ENCODE measurements at regions not wholly inside any gene's neighbourhood (a gene's known extent, or its start where the extent isn't known, plus 50 kb on each side); places are given as distances from the start of the nearest gene placed in this dataset.

- no peaks in the 10 kb centered on the region for H3K79me2 ChIP-seq (ENCODE audit: control insufficient read depth, insufficient read depth, low read length)
- FAIRE-seq (no peak), DNase-seq (ENCODE audit: low read depth, low spot score) (no peak)
- H3K9me1 ChIP-seq (replicated peaks; ENCODE audit: control insufficient read depth, extremely low read depth, insufficient read depth, low read length) = no peaks in the 10 kb centered on the region
- H3K4me2 ChIP-seq (ENCODE audit: insufficient read depth, low read length) = no peak overlapping the region
- no peaks in the 10 kb centered on the region for H3K27me3 ChIP-seq (ENCODE audit: control insufficient read depth in 2 of 2, insufficient read depth in 2 of 2, low read length in 2 of 2)
- no peaks in the 10 kb centered on the region for H4K20me1 ChIP-seq (replicated peaks; ENCODE audit: control insufficient read depth, extremely low read depth, insufficient read depth, low read length)
- dilution Hi-C loops (cut with MboI; ENCODE audit: extremely low pct_ligation_motif_present, low sequenced_read_pairs) (no loop called here), intact Hi-C loops (cut with micrococcal nuclease) (no loop called here)
- H3K27ac ChIP-seq (ENCODE audit: insufficient read depth, low read depth, low read length) = no peak overlapping the region
- ChIA-PET CTCF (no interaction called here), POLR2A (no interaction called here)
- no peaks in the 10 kb centered on the region for H3K4me1 ChIP-seq (ENCODE audit: control insufficient read depth, extremely low read depth, insufficient read depth, low read length)
- no peak overlapping the region for H3K9ac ChIP-seq (replicated peaks; ENCODE audit: extremely low read depth, insufficient read depth, low read length)
- no peak overlapping the region for H3K4me3 ChIP-seq (replicated peaks in 1 of 3; ENCODE audit: insufficient read depth in 1 of 3, low read depth in 1 of 3, low read length in 3 of 3)
- no TSS peak for BruUV-seq (replicated peaks)
- H2AFZ ChIP-seq (ENCODE audit: low read depth, low read length) = no peak overlapping the region
- no peaks in the 10 kb centered on the region for H3K36me3 ChIP-seq (ENCODE audit: control insufficient read depth in 2 of 2, extremely low read depth in 1 of 2, insufficient read depth in 2 of 2, low read length in 2 of 2)
- TF ChIP-seq POLR2AphosphoS5 (IDR thresholded peaks at IDR 0.05; ENCODE audit: insufficient read depth, low read depth, low read length) (no peak), EZH2 (IDR thresholded peaks at IDR 0.05; ENCODE audit: borderline replicate concordance, low read depth, low read length, severe bottlenecking) (no peak)
- TF ChIP-seq, protein P1, sequence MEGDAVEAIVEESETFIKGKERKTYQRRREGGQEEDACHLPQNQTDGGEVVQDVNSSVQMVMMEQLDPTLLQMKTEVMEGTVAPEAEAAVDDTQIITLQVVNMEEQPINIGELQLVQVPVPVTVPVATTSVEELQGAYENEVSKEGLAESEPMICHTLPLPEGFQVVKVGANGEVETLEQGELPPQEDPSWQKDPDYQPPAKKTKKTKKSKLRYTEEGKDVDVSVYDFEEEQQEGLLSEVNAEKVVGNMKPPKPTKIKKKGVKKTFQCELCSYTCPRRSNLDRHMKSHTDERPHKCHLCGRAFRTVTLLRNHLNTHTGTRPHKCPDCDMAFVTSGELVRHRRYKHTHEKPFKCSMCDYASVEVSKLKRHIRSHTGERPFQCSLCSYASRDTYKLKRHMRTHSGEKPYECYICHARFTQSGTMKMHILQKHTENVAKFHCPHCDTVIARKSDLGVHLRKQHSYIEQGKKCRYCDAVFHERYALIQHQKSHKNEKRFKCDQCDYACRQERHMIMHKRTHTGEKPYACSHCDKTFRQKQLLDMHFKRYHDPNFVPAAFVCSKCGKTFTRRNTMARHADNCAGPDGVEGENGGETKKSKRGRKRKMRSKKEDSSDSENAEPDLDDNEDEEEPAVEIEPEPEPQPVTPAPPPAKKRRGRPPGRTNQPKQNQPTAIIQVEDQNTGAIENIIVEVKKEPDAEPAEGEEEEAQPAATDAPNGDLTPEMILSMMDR (IDR thresholded peaks at IDR 0.05; ENCODE audit: extremely low read depth in 1 of 2, insufficient read depth in 1 of 2, low read depth in 1 of 2, low read length in 2 of 2) = no peak
- no peaks in the 10 kb centered on the region for H3K9me3 ChIP-seq (replicated peaks; ENCODE audit: control insufficient read depth, insufficient read depth, low read length)
Observed at GRCh38 chr14:71228711-71229110, 321.5 kb downstream of the PCNX1 start.

DNA sequence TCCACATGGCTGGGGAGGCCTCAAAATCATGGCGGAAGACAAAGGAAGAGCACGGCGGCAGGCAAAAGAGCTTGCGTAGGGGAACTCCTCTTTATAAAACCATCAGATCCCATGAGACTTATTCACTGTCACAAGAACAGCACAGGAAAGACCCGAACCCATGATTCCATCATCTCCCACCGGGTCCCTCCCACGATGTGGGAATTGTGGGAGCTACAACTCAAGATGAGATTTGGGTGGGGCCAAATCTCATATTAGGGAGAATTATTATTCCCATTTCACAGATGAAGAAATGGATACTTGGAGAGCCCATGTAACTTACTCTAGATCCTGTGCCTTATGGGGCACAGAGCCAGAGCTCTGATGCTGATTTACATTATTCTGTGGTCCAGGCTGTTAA lies 322.6 kb downstream of the PCNX1 start:
- no peak overlapping the region for H3K27ac ChIP-seq (ENCODE audit: insufficient read depth, low read depth, low read length)
- no peak for FAIRE-seq

More for the DNA sequence above, 322.6 kb downstream of the PCNX1 start:
- ChIA-PET CTCF (no interaction called here), POLR2A (no interaction called here)
- no peaks in the 10 kb centered on the region for H3K36me3 ChIP-seq (ENCODE audit: control insufficient read depth in 2 of 2, extremely low read depth in 1 of 2, insufficient read depth in 2 of 2, low read length in 2 of 2)
- BruUV-seq (replicated peaks) = no TSS peak
- no peak for TF ChIP-seq POLR2AphosphoS5 (IDR thresholded peaks at IDR 0.05; ENCODE audit: insufficient read depth, low read depth, low read length)
- no peak for TF ChIP-seq GATA2 (IDR thresholded peaks at IDR 0.05; ENCODE audit: insufficient read depth, insufficient read length, low read depth, low read length)
- TF ChIP-seq MYC (IDR thresholded peaks at IDR 0.05; ENCODE audit: low read depth, low read length) = no peak
- TF ChIP-seq, protein P2, sequence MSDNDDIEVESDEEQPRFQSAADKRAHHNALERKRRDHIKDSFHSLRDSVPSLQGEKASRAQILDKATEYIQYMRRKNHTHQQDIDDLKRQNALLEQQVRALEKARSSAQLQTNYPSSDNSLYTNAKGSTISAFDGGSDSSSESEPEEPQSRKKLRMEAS (IDR thresholded peaks at IDR 0.05; ENCODE audit: insufficient read depth, insufficient read length) = no peak
- TF ChIP-seq JUN (IDR thresholded peaks at IDR 0.05; ENCODE audit: borderline replicate concordance, insufficient read depth, insufficient read length, low read depth) = no peak
- no peak for TF ChIP-seq FOS (IDR thresholded peaks at IDR 0.05; ENCODE audit: borderline replicate concordance, insufficient read depth, low read length)
- TF ChIP-seq POLR2A (IDR thresholded peaks at IDR 0.05; ENCODE audit: low read depth, low read length) = no peak
- TF ChIP-seq, protein P1 (IDR thresholded peaks at IDR 0.05; ENCODE audit: extremely low read depth in 1 of 2, insufficient read depth in 1 of 2, low read depth in 1 of 2, low read length in 2 of 2) = no peak
- TF ChIP-seq EZH2 (IDR thresholded peaks at IDR 0.05; ENCODE audit: borderline replicate concordance, low read depth, low read length, severe bottlenecking) = no peak
- H3K9ac ChIP-seq (replicated peaks; ENCODE audit: extremely low read depth, insufficient read depth, low read length) = no peak overlapping the region
- H3K79me2 ChIP-seq (ENCODE audit: control insufficient read depth, insufficient read depth, low read length) = no peaks in the 10 kb centered on the region
- no peak overlapping the region for H3K4me2 ChIP-seq (ENCODE audit: insufficient read depth, low read length)
- dilution Hi-C loops (cut with MboI; ENCODE audit: extremely low pct_ligation_motif_present, low sequenced_read_pairs) (no loop called here), intact Hi-C loops (cut with micrococcal nuclease) (no loop called here)
- no peak for DNase-seq (ENCODE audit: low read depth, low spot score)
- no peaks in the 10 kb centered on the region for H3K27me3 ChIP-seq (ENCODE audit: control insufficient read depth in 2 of 2, insufficient read depth in 2 of 2, low read length in 2 of 2)
- H3K4me3 ChIP-seq (replicated peaks in 1 of 3; ENCODE audit: insufficient read depth in 1 of 3, low read depth in 1 of 3, low read length in 3 of 3) = no peak overlapping the region
- H3K4me1 ChIP-seq (ENCODE audit: control insufficient read depth, extremely low read depth, insufficient read depth, low read length) = no peaks in the 10 kb centered on the region
- no peaks in the 10 kb centered on the region for H3K9me3 ChIP-seq (replicated peaks; ENCODE audit: control insufficient read depth, insufficient read depth, low read length)
- no peaks in the 10 kb centered on the region for H3K9me1 ChIP-seq (replicated peaks; ENCODE audit: control insufficient read depth, extremely low read depth, insufficient read depth, low read length)
- H2AFZ ChIP-seq (ENCODE audit: low read depth, low read length) = no peak overlapping the region
- no peaks in the 10 kb centered on the region for H4K20me1 ChIP-seq (replicated peaks; ENCODE audit: control insufficient read depth, extremely low read depth, insufficient read depth, low read length)
